Activated CD4-positive, CD25-positive, alpha-beta regulatory T cell treated with anti-CD3 and anti-CD28 coated beads, Interleukin-2, amount 50 U/mL, for 24 hours (primary cell): ENCODE measurements at regions not wholly inside any gene's neighbourhood (a gene's known extent, or its start where the extent isn't known, plus 50 kb on each side); places are given as distances from the start of the nearest gene placed in this dataset.
"Not testable (repeated sequence)": the region's sequence is repeated elsewhere in the genome, so short reads cannot be mapped to it uniquely, and the experiment has no call there.

Source experiments
- ATAC-seq, 2 donors: fragments of 150-1000 bp; cut with Tn5 transposase; one replicate each; pipeline ENCODE4 v1.10.0; 2021; ENCODE audit warnings: mild to moderate bottlenecking in 1 of 2, moderate library complexity in 1 of 2

DNA sequence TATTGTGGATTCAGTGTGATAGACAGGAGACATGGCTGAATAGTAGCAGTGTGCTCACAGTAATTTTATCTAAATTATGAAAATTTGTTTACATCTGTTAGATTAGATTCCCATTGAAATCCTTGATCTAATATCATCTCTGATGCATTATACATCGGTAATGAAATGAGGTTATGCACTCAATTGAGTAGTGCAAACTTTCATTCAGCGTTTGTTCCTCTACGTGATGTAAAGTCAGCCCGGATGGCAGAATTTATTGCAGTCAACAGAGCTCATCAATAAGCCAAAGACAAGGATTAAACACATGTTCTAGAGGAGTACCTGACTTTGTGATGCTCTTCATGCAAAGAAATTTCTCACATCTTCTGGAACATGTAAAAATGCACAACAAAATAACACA, 549.2 kb downstream of the GOLGA6L6 start:
- no peak for ATAC-seq

DNA sequence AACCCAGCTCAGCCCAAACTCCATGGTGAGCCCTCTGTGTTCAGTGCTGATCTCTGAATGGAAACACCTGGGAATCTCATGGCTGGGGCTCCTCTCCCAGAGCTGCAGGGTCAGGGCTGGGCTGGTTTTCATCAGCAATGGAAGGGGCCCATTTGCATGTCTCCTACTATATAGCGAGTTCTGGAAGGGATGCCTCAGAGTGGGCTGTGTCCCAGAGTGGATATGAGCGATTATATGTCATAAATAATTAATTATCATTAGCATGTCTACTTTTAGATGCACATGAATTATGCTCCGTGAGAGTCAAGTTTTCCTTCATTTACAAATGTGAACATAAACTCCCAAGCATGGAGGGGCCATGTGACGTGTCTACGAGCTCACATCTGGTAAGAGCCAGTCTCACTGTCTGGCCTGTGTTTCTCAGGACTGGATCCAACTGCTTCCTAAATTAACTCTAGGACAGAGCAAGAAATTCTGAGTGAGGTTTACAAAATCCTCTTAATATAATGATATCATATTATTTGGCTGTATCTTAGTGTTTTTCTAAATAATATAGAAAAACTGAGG, 553.4 kb downstream of the GOLGA6L6 start:
- no peak for ATAC-seq

GRCh38 chr15:19987389-19988048, 554.1 kb downstream of the GOLGA6L6 start:
- ATAC-seq = no peak

- no peak for ATAC-seq
Observed at GRCh38 chr15:19984101-19984500, 557.5 kb downstream of the GOLGA6L6 start.

DNA sequence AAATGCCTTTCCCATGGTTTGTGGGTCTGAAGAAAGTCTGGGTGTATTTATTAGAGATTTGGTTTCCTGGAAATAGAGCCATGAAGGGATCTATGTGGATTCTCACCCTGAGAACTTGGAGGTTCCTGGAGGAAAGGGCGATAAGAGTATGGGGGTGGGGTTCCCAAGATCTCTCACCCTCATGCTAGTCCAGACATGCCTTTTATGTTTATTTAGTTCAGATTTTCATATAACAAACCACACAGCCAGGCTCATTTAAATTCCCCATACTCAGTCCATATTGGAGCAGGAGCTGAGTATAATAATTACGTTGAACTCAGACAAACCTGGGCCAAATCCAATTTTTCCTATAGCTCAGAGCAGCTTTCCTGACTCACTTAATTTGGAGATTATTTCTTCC, 566.6 kb downstream of the GOLGA6L6 start:
- ATAC-seq = no peak

DNA sequence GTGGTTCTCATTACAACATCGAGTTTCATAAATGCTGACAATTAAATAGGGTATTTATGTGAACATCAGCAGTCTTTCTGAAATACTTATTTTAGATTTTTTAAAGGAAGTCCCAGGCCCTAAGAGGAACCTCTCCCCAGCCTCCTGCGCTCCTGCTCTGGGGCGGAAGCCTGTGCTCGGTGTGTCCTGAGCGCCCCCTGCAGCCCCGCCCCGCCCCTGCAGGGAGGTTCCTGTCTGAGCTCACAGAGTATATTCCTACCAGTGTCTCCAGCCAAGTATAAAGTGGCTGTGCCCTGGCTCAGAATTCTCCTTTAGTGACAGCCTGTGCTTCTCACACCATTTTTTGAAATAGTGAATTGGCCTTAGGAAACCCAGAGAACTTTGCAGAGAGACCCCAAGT, 567.9 kb downstream of the GOLGA6L6 start:
- ATAC-seq = no peak

DNA sequence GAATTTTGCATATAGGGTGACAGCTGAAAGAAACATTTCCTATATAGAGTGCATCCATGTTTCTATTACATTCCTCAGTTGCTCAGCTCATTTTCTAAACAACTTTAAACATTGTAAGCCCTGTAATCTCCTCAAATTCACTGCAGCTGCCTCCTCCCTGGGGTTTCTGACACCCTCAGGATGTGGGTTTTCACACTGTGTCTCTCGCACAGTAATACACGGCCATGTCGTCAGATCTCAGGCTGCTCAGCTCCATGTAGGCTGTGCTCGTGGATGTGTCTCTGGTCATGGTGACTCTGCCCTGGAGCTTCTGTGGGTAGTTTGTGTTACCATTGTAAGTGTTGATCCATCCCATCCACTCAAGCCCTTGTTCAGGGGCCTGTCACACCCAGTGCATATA, 569.0 kb downstream of the GOLGA6L6 start:
- ATAC-seq = not testable (repeated sequence)

DNA sequence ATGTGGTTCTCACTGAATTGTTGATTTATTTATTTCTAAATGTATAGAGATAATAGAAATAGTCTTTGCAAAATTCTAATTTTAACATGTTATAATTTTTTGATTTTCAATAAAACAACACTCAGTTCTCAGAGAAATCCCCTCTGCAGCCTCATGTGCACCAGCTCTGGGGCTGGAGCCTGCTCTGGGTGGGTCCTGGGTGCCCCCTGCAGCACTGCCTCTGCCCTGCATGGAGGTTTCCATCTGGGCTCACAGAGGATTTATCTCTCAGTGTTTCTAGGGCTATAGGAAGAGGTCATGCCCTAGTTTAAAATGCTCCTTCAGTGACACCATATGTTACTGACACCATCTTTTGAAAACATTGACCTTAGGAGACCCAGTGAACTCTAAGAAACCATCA, 576.0 kb downstream of the GOLGA6L6 start:
- not testable (repeated sequence) for ATAC-seq

GRCh38 chr15:19964480-19964879, 577.1 kb downstream of the GOLGA6L6 start:
- ATAC-seq = not testable (repeated sequence)

- ATAC-seq = no peak
Observed at GRCh38 chr15:19956124-19956796, 585.3 kb downstream of the GOLGA6L6 start.

DNA sequence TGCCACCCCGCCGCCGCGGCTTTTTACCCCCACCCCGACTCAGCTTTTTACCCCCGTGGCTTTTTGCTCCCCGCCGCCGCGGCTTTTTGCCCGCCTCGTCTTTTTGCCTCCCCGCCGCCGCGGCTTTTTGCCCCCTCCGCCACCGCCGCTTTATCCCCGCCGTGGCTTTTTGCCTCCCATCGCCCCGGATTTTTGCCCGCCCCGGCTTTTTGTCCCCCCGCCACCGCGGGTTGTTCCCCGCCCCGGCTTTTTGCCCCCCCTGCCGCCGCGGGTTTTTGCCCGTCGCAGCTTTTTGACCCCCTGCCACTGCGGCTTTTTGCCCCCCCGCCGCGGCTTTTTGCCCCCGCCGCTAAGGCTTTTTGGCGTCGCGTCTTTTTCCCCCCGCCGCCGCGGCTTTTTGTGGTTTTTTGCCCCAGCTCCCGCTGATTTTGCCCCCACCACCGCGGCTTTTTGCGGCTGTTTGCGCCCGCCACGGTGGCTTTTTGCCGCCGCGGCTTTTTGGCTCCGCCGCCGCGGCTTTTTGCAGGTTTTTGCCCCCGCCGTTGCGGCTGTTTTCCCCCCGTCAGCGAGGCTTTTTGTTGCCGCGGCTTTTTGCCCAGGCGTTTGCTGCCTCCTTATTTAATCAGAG, 597.2 kb downstream of the GOLGA6L6 start:
- no peak for ATAC-seq

DNA sequence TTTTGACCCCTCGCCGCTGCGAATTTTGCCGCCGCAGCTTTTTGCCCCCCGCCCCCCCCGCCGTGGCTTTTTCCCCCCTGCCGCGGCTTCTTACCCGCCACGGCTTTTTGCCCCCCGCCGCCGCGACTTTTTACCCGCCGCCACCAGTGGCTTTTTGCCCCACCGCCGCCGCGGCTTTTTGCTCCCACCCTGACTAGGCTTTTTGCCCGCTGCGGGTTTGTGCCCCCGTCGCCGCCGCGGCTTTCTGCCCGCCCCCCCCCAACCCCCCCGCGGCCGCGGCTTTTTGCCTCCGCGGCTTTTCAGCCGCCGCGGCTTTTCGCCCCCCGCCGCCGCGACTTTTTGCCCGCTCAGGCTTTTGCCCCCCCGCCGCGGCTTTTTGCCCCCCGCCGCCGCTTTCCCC, 598.1 kb downstream of the GOLGA6L6 start:
- no peak for ATAC-seq

GRCh38 chr15:19903281-19903680, 638.3 kb downstream of the GOLGA6L6 start:
- ATAC-seq = not testable (repeated sequence)

GRCh38 chr15:19902388-19902787, 639.2 kb downstream of the GOLGA6L6 start:
- ATAC-seq = not testable (repeated sequence)

DNA sequence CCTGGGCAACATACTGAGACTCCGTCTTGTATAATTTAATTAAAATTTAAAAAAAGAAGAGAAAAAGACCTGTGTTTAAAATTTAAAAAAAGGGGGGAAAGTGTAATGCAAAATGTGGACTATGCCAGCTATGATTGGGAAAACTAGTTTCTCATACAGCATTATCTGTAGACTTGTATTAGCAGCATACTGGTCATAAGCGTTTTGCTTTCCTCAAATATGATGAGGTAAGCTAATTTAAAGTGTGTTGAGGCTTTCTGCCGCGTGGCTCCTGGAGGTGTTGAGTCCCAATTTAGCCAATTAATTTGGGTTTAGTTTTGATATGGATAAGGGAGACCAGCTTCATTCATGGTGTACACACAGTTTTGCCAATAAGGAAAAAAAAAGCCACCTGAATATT, 640.2 kb downstream of the GOLGA6L6 start:
- not testable (repeated sequence) for ATAC-seq

DNA sequence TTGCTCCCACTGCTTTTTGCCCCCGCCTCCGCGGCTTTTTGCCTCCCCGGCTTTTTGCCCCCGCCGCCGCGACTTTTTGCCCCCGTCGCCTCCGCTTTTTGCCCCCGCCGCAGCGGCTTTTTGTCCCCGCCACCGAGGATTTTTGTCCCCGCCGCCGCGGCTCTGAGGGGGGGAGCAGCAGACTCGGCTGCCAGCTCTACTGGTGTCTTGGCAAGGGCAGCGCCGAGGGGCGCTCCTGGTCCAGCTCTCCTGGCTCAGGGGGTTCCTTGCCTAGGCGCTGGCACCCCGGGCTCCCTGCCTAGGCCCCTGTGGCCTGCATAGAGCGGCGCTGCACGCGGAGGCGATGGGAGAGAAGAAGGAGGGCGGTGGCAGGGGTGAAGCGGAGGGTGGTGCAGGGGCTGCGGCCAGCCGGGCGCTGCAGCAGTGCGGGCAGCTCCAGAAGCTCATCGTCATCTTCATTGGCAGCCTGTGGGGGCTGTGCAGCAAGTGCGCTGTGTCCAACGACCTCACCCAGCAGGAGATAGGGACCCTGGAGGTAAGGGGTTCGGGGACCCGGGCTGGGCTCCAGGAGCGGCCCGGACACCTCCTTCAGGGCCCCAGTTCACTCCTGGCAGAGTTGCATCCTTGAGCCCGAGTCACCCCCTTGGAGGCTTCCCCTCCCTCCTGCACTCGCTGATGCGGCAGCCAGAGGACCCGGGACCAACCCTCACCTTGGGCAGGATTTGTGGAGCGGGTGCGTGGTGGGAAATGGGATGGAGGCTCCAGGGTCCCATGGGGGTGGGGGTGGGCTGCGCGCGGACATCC, 642.4 kb downstream of the GOLGA6L6 start:
- no peak for ATAC-seq

DNA sequence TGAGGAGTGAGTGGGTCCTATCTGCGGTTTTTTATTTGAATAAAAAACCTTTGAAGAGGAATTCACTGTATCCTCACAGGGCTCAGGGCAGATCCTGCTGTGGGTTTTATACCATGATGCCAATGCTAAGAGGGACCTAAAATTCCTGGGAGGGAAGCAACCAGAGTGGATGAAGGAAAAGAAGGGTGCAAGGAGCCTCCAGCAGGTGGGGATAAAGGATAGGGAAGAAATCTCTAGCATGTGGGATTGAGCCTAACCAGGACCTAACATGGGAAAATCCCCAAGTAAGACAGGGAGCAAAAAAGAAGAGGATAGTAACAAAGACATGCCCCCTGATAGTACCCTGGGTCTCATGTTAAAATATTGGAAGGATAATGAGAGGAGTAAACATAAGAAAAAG, 652.8 kb downstream of the GOLGA6L6 start:
- not testable (repeated sequence) for ATAC-seq

DNA sequence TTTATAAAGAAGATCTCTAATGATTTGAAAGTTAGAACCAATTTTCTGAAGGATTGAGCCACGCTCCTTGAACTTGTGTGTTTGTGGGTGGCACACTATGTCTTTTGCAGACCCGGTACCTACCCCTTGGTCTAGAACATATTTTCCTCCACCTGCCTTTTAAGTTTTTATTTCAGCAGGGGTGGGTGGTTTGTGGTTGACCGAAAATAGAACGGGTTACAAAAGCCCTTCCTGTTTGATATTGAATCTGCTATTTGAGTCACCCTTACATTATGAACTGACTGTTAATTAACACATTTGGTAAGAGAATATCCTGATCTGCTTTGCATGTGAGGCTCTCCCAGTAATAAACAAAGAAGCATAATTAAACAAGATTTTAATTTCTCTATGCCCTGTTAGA, 697.5 kb downstream of the GOLGA6L6 start:
- ATAC-seq = not testable (repeated sequence)
